GM18870 (cell line): ENCODE measurements at regions not wholly inside any gene's neighbourhood (a gene's known extent, or its start where the extent isn't known, plus 50 kb on each side); places are given as distances from the start of the nearest gene placed in this dataset.
"Not testable (repeated sequence)": the region's sequence is repeated elsewhere in the genome, so short reads cannot be mapped to it uniquely, and the experiment has no call there.

ENCODE experiments used
- ATAC-seq: cut with Tn5 transposase; IDR thresholded peaks from one replicate; pipeline ENCODE4 v1.9.1; 2021; ENCODE audit warnings: moderate library complexity; ENCODE audit not compliant: unreplicated experiment

DNA sequence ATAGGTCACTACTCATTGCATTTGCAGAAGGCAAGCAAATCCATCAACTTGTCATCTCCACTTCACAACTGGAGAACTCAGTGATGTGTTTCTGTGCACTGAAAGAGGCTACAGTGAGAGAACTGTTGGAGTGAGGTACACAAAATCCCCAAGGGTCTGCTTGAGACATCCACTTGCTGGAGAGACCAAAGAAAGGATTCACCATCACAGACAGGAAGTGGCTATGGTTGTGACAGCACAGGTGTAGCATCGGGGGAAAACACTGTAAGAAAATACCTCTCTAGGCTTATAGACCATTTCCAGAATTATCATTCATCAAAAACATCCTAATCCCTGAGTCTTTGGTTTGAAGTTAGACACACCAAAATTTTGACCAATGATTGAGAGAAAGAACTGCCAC lies 201.3 kb upstream of the OR4E1 start:
- no peak for ATAC-seq

DNA sequence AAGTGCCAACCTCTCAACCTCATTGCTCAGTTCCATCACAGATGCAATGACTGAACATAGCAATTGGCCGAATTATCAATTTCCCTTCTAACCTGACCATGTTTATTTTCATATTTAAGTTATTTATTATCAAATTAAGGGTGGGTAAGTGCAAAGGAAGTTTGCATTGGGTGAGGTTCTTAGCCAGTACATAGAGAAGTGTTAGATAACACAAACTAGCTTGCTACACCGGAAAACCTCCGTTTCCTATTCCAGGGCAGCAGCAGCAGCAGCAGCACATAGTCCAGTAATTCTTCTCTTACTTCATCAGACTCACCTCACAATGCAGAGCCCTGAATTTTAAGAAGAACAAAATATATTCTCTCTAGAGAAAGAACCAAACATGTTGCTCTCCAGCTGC lies 200.5 kb upstream of the OR4E1 start:
- no peak for ATAC-seq

DNA sequence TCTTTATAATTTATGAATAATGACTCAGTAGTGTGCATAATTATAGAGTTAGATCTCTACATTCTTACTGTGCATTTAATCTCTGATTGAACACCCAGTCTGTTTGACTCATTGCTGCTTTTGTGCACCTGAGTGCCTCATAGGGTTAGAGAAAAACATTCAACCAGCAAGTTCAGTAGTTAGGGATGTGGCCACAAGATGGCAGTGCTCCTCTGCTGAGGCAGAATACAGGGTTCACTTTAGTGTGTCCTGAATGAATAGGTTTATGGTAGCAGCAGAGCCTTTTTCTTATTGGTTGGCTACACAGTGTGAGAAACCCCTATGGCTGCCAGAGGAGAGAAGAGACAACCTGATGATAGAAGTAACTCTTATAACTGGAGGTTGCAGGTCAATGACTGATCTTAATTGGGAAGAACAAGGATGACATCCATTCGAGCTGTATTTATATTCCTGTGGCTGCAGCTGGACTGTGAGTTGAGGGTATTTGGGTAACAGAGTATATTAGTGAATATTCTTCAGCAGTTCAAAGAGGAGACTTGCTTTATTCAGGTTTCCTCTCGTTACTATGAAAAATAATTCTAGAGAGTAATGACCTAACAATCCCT lies 194.9 kb upstream of the OR4E1 start:
- peak; percentile 72 for ATAC-seq

DNA sequence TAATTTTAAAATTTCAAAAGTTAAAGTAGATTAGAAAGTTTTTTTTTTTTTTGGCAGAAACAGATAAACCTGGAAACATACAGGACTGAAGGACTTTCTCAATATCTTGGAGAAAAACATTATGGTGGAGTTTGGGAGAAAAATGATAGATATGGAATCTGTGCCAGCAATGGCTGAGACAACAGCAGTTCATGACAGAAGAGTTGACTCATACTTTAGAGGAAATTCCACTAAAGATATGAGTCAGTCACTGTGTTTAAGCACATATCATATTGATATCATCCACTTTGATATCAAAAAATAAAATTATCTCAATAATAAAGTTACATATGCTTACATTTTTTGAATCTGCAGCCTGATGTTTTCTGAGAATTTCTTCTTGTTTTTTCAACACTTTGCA lies 193.9 kb upstream of the OR4E1 start:
- no peak for ATAC-seq

DNA sequence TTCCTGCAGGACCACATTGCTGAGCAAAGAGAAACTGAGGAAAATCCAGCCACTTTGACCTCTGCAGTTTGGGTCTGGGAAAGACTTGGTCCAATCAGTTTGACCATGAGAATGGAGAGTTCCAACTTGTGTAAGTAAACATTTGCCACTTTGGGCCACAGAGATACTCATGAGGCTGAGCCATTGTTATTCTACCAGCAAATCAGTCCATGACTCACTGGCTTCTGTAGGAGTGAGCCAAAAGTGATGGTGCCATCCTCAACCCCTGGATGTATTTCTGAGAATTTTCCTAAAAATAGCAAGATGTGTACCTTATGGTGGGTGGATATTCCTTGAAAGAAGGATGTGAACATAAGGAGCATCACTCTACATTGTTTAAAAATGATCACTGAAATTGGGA lies 192.9 kb upstream of the OR4E1 start:
- no peak for ATAC-seq

DNA sequence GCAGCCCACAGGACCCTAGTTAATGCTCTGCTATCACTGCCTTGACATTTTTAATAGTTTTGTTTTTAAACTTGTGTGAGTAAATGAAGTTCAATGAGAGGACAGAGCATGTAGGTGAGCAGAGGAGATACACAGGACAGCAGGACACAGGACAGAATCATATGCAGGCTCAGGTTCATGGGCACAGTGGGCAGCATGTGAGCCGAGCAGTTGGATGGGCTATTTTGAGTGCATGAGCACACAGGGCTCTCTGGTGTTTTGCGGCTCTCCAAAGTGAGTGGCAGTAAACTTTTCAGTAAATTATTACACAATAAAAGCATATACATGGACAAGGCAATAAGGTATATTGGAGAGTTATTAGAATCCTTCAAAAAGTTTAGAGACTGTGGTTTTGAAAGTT lies 189.7 kb upstream of the OR4E1 start:
- ATAC-seq: no peak

DNA sequence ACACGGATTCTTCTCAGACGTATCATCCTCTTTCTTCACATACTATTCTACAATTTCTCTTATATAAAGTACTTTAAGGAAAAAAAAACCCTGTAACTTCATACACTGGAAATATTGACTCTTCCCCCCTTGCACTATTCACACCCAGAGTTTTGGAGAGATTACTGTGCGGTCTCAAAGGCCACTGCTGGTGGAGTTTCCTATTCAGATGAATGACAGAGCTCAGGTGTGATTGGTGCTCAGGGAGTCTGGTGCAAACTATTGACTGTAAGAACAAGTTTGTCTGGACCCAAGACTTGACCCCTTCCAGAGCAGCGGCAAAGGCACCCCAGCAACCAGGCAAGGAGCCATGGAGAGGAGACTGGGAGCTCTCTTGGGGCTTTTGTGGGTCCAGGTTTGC lies 187.5 kb upstream of the OR4E1 start:
- no peak for ATAC-seq

DNA sequence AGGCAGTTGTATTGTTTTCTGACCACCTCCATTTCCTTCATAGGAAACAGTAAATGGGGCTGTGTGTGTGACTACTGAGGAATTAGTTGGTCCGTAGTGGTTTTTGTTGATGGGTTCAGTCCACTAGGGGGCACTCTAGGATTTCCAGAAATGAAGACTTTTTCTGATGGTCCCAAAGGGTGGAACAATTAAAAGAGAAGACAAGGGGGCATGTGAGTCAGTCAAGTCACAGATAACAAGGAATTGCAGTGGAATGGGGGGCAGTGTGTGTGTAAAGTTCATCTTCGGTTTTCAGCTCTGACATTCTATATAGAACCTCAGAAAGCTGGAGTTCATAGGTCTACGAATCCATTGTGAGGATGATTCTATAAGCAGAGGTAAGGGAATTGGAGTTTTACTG lies 186.6 kb upstream of the OR4E1 start:
- ATAC-seq: no peak

DNA sequence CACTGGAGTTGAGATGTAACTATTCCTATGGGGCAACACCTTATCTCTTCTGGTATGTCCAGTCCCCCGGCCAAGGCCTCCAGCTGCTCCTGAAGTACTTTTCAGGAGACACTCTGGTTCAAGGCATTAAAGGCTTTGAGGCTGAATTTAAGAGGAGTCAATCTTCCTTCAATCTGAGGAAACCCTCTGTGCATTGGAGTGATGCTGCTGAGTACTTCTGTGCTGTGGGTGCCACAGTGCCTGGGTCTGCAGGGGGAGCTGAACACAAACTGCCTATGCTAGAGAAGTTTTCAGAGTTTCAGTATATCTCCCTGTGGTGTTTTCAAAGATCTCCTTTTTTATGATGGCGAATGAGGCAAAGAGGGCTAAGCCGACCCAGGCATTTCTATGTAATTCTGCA lies 179.2 kb upstream of the OR4E1 start:
- ATAC-seq: no peak

DNA sequence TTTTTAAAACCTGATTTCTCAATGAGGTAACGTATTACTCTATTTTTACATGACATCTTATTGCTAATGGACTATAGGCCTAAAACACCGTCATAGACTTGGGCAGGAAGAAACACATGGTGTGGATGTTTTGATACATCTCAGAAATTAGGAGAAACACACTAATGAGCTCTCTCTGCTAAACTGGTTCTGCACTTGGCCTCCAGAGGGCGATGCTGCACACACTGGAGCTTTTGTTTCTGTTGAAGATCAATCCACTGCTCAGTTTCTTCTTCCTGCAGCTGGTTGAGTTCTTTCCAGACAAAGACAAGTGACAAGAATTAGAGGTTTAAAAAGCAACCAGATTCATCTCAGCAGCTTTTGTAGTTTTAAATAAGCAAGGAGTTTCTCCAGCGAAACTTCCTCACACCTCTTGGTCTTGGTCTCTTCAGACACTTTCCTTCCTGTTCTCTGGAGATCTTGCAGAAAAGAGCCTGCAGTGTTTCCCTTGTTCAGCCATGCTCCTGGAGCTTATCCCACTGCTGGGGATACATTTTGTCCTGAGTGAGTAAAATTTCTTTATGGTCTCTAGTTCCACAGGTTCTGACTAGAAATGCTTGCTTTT lies 178.5 kb upstream of the OR4E1 start:
- ATAC-seq: no peak

DNA sequence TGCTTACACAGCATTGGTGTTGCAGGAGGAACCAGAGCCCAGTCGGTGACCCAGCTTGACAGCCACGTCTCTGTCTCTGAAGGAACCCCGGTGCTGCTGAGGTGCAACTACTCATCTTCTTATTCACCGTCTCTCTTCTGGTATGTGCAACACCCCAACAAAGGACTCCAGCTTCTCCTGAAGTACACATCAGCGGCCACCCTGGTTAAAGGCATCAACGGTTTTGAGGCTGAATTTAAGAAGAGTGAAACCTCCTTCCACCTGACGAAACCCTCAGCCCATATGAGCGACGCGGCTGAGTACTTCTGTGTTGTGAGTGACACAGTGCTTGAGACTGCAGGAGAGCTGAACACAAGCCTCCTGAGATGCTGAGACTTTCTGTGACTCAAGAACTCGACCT lies 173.3 kb upstream of the OR4E1 start:
- not testable (repeated sequence) for ATAC-seq

DNA sequence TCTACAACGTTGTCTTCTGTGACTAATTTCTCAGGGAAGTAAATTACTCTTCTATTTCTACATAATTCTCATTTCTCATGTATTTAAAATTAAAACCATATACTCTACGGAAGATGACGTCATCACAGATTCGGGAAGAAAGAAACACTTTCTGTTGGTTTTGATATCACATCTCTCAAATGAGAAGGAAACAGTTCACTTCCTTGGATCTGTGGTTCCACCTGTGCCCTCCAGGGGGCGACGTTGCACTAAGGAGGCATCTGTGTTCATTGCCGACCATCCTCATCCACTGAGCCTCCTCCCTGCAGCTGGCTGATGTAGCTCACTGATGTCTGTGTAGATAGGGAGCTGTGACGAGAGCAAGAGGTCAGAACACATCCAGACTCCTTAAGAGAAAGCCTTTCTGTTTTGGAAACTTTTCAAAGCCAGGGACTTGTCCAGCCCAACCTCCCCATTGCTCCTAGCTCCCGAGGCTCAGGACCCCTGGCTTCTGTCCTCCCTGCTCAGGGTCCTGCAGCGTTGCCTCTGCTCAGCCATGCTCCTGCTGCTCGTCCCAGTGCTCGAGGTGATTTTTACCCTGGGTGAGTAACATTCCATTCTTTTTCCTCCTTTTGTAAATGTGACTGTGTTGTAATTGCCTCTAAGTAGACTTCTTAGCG lies 172.7 kb upstream of the OR4E1 start:
- no peak for ATAC-seq

DNA sequence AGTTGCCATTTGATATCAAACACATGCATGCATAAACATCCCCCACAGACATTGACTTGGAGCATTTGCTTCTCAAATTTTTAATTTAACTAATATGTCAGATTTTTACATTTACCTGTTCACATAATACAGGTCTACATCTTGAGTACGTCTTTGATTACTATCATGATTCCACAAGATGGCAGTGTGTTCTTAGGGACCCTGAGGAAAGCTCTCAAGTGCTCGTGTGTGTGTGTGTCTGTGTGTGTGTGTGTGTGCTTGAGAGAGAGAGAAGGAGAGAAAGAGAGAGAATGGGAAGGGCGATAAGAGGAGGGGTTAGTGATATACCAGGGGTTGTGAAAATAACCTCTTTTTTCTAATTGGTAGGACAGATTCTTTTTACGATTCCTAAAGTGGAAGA lies 167.1 kb upstream of the OR4E1 start:
- no peak for ATAC-seq

DNA sequence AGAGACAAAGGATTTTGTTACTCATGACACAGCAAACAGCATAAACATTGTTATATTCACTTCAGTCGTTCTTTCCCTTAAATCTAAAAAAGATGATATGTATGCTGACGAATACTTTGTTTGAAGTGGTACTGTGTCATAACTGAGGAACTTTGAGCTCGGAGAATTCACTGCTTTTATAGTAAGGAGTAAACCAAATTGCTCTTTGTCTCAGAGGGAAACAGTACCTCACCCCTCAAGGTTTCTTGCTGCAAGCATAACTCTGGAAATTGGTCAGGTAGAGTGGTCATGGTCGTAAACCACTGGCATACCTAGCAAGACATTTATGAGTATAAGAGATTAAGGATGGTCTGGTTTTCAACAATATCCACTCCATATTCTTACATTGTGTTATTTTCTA lies 160.2 kb upstream of the OR4E1 start:
- no peak for ATAC-seq

DNA sequence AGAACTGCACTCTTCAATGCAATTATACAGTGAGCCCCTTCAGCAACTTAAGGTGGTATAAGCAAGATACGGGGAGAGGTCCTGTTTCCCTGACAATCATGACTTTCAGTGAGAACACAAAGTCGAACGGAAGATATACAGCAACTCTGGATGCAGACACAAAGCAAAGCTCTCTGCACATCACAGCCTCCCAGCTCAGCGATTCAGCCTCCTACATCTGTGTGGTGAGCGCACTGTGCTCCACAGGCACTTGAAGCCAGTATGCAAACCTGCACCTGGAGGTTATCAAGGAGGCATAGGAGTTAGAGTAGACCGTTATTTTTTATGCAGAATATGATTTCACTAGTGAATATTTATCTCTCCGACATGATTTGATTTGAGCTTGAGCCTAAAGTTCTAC lies 152.2 kb upstream of the OR4E1 start:
- ATAC-seq: no peak

DNA sequence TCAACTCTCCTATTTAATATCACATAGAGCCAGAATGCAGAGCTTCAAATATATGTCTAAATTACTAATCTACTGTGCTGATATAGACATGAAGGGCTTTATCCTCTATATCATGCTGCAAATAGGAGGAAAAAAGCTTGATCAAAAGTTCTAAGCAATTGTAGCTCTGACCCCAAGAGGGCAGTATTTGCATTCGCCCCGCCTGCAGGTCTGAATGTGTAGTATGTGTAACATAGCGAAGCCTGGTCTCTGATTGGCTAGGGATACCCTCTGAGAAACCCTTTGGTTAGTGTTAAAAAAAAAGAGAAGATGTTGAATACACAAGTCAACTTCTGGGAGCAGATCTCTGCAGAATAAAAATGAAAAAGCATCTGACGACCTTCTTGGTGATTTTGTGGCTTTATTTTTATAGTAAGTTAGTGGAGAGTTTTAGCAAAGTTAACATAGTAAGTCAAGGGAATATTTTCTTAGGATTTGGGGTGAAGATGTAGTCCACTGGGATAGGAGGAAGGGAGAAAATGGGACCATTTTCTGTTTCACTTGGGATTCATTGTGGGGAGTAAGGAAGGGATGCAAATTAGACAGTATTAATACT lies 151.6 kb upstream of the OR4E1 start:
- ATAC-seq: no peak

DNA sequence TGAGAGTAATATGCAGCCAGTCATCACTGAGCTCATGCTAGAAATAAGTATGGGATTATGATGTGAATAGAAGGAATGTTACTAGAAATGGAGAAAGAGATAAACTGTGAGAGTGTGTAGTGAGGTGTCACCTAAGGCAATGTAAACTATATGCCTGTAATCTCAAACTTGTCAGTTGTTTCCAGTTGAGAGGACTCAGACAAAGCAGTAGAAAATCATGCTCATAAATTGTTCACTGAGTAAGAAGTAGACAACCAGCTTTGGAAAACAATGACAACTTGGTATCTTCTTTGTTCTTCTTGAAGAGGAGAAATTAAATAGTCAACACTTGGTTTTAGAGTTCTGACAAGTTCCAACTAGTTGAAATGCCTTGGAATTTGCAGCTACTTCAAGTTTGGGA lies 148.5 kb upstream of the OR4E1 start:
- ATAC-seq: no peak

DNA sequence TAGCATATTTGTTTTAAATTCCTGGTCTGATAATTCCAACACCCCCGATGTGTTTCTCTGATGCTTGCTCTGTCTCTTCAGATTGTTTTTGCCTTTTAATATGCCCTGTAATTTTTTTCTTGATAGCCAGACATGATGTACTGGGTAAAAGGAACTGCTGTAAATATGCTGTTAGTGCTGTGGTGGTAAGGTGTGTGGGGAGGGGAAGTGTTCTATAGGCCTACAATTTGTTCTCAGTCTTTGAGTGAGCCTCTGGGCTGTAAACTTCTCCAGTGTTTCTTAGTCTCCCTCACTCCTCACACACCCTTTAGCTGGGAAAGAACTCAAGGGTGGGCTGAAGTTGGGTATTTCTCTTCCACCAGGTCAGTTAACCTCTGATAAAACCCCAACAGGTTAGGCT lies 147.0 kb upstream of the OR4E1 start:
- ATAC-seq: no peak

DNA sequence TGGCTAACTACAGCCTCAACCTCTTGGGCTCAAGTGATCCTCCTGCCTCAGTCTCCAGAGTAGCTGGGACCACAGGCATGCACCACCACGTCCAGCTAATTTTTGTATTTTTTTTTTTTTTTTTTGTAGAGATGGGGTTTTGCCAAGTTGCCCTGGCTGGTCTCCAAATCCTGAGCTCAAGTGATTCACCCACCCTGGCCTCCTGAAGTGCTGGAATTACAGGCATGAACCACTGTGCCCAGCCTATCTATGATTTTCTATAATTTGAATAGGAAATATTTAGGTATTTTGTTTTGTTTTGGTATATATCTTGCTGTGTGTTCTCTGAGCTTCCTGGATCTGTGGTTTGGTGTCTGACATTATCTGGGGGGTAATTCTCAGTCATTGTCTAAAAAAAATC lies 146.3 kb upstream of the OR4E1 start:
- not testable (repeated sequence) for ATAC-seq

DNA sequence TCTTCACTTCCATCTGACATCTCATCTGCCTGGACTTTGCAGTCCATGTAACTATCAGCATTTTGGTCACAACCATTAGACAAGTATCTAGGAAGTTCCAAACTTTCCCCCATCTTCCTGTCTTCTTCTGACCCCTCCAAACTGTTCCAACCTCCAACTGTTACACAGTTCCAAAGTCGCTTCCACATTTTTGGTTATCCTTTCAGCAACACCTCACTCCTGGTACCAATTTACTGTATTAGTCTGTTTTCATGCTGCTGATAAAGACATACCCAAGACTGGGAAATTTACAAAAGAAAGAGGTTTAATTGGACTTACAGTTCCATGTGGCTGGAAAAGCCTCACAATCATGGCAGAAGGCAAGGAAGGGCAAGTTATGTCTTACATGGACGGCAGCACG lies 143.4 kb upstream of the OR4E1 start:
- ATAC-seq: not testable (repeated sequence)

DNA sequence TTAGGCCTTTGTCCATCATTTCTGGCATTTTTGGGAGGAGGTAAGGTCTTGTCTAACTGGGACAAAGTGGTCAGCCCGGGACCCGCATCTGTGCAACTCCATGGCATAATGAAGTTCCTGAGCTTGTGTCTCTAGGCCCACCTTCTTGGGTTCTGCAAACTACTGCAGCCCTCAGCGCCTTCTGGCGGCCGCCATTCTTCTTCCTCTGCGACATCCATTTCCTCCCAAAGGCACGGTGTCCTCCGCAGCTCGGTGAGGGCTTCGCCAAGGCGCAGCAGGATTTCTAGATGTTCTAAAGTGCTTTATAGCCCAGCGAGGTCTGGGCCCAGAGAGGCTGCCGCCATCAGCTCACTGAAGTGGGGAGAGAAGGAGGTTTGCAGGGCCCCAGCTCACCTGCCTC lies 134.4 kb upstream of the OR4E1 start:
- no peak for ATAC-seq

DNA sequence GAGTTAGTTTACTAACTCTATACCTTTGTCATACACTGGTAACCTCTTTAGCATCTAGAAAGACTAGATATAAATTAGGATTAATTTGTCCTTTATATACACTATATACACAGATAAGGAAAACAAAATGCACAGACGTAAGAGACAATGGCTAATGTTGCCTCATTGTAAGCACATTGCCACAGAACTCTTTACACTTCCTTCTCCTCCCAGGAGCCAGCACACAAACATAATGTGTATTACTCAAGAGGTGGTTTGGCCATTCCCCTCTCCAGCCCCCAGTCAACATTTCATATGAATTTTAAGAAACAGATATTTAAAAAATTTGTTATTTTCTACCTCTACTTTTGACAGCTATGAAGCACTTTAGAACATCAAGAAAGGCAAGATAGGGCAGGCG lies 131.4 kb upstream of the OR4E1 start:
- ATAC-seq: no peak
